ENCODE measurements at regions not wholly inside any gene's neighbourhood (a gene's known extent, or its start where the extent isn't known, plus 50 kb on each side); places are given as distances from the start of the nearest gene placed in this dataset.

- Mint-ChIP-seq H3K36me3 (no peaks in the 10 kb centered on the region), H3K9me3 (peaks cover 0 to 10% (median 5%) of the 10 kb centered on the region in 5 donors), H3K4me1 (peaks cover 0 to 11% (median 10%) of the 10 kb centered on the region in 3 donors), H3K27me3 (no peaks in the 10 kb centered on the region), H3K4me3 (no peak overlapping the region), H3K27ac (no peak overlapping the region)
- H3K27me3 ChIP-seq (ENCODE audit: insufficient read depth, low read length, poor library complexity, severe bottlenecking): no peaks in the 10 kb centered on the region
- no peak overlapping the region for H3K27ac ChIP-seq (ENCODE audit: low read depth, low read length)
- ChIA-PET POLR2A (no interaction called here), CTCF (no interaction called here)
- no peak overlapping the region for H3K4me3 ChIP-seq (ENCODE audit: low read length)
- no peak for DNase-seq
- H3K36me3 ChIP-seq (ENCODE audit: insufficient read depth, low read length): no peaks in the 10 kb centered on the region
- H3K4me1 ChIP-seq (ENCODE audit: insufficient read depth, low read length): peaks cover 16% of the 10 kb centered on the region
- H3K9me3 ChIP-seq (ENCODE audit: low read length): no peaks in the 10 kb centered on the region
These were observed 1007.0 kb upstream of the CELF4 start for GRCh38 chr18:38572554-38573111.

GRCh38 chr18:38571651-38572050, 1006.1 kb upstream of the CELF4 start:
- CTCF ChIA-PET: no interaction called here
- H3K9me3 ChIP-seq (ENCODE audit: low read length): no peaks in the 10 kb centered on the region

DNA sequence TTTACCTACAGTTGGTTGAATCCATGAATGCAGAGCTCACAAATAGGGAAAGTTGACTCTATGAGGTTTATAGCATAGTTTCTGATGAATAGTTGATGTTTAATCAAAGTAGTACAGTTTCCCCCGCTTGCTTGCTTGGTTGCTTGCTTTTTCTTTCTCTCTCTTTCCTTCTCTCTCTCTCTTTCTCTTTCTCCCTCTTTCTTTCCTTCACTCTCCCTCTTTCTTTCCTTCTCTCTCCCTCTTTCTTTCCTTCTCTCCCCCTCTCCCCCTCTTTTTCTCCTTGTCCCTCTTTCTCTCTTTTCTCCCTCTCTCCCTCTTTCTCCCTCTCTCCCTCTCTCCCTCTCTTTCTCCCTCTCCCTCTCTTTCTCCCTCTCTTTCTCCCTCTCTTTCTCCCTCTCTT, 999.9 kb upstream of the CELF4 start:
- Mint-ChIP-seq H3K27me3 (no peaks in the 10 kb centered on the region), H3K36me3 (peaks cover 0 to 4% (median 0%) of the 10 kb centered on the region in 3 donors), H3K27ac (no peak overlapping the region), H3K4me1 (no peaks in the 10 kb centered on the region), H3K9me3 (peaks cover 2 to 13% (median 4%) of the 10 kb centered on the region in 5 donors), H3K4me3 (no peak overlapping the region)
- Histone ChIP-seq H3K4me3 (ENCODE audit: low read length) (no peak overlapping the region), H3K4me1 (ENCODE audit: insufficient read depth, low read length) (no peaks in the 10 kb centered on the region), H3K36me3 (ENCODE audit: insufficient read depth, low read length) (no peaks in the 10 kb centered on the region), H3K27ac (ENCODE audit: low read depth, low read length) (no peak overlapping the region), H3K27me3 (ENCODE audit: insufficient read depth, low read length, poor library complexity, severe bottlenecking) (no peaks in the 10 kb centered on the region), H3K9me3 (ENCODE audit: low read length) (no peaks in the 10 kb centered on the region)
- POLR2A ChIA-PET: no interaction called here
- CTCF ChIA-PET: no interaction called here
- no peak for DNase-seq

More at GRCh38 chr18:38571651-38572050, 1006.1 kb upstream of the CELF4 start:
- Histone ChIP-seq H3K27ac (ENCODE audit: low read depth, low read length) (no peak overlapping the region), H3K4me3 (ENCODE audit: low read length) (no peak overlapping the region), H3K4me1 (ENCODE audit: insufficient read depth, low read length) (peaks cover 16% of the 10 kb centered on the region), H3K36me3 (ENCODE audit: insufficient read depth, low read length) (no peaks in the 10 kb centered on the region), H3K27me3 (ENCODE audit: insufficient read depth, low read length, poor library complexity, severe bottlenecking) (no peaks in the 10 kb centered on the region)
- H3K27me3 Mint-ChIP-seq: no peaks in the 10 kb centered on the region
- DNase-seq: no peak
- no peak overlapping the region for H3K27ac Mint-ChIP-seq
- no peak overlapping the region for H3K4me3 Mint-ChIP-seq
- POLR2A ChIA-PET: no interaction called here
- H3K4me1 Mint-ChIP-seq: peaks cover 0 to 10% (median 9%) of the 10 kb centered on the region in 3 donors
- peaks cover 0 to 10% (median 7%) of the 10 kb centered on the region in 5 donors for H3K9me3 Mint-ChIP-seq
- no peaks in the 10 kb centered on the region for H3K36me3 Mint-ChIP-seq

DNA sequence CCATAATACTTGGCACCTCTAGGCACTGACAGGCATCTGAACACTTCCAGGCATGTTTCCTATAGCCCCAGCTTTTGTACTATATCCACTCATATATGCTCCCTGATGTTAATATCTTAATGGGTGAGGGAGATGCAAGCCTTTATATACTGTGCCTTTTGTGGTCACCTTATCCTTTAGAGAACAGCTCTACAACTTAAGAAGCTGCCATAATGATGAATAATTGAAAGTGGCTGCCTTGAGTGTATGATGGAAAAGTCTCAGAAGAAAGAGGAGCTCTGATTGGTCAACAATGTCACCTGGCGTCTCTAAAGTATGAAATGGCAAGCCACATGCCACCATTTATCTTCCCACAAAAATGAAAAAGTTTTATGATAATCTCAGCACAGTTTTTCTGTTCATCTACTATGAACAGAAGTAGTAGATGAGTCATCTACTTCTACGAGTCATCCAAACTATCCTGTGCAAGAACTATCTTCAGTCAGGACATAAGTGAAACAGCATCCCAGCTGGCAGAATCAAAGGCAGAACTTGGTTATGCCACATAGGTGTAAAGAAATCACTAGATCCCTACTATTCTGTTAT, 997.9 kb upstream of the CELF4 start:
- Mint-ChIP-seq H3K27ac (no peak overlapping the region), H3K27me3 (no peaks in the 10 kb centered on the region), H3K4me1 (no peaks in the 10 kb centered on the region), H3K9me3 (peaks cover 2 to 23% (median 7%) of the 10 kb centered on the region in 5 donors), H3K36me3 (peaks cover 0 to 4% (median 0%) of the 10 kb centered on the region in 3 donors), H3K4me3 (no peak overlapping the region)
- ChIA-PET CTCF (no interaction called here), POLR2A (no interaction called here)
- no peak for DNase-seq
- H3K4me1 ChIP-seq (ENCODE audit: insufficient read depth, low read length): no peaks in the 10 kb centered on the region
- no peak overlapping the region for H3K27ac ChIP-seq (ENCODE audit: low read depth, low read length)
- no peaks in the 10 kb centered on the region for H3K9me3 ChIP-seq (ENCODE audit: low read length)
- H3K4me3 ChIP-seq (ENCODE audit: low read length): no peak overlapping the region
- no peaks in the 10 kb centered on the region for H3K27me3 ChIP-seq (ENCODE audit: insufficient read depth, low read length, poor library complexity, severe bottlenecking)
- no peaks in the 10 kb centered on the region for H3K36me3 ChIP-seq (ENCODE audit: insufficient read depth, low read length)

DNA sequence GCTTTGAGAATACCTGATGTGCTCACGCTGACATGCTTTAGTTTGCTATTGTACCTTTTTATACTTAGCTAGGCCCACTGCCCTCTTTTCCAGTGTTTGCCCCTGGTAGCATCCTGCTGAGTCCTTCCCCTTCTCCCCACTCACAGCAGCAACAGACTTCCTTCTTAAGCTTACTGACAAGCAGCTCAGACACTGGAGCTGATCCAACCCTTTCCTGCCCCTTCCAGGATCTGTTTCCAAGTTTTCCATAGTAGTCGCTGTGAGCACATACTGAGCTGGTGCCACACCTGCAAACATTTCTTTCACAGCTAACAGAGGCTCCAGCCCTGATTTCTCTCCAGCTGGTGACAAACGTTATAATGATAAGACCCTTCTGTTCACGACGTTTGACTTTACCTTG, 991.4 kb upstream of the CELF4 start:
- no peaks in the 10 kb centered on the region for H3K27me3 Mint-ChIP-seq
- Histone ChIP-seq H3K4me3 (ENCODE audit: low read length) (no peak overlapping the region), H3K4me1 (ENCODE audit: insufficient read depth, low read length) (no peaks in the 10 kb centered on the region), H3K27me3 (ENCODE audit: insufficient read depth, low read length, poor library complexity, severe bottlenecking) (no peaks in the 10 kb centered on the region), H3K27ac (ENCODE audit: low read depth, low read length) (no peak overlapping the region), H3K9me3 (ENCODE audit: low read length) (no peaks in the 10 kb centered on the region), H3K36me3 (ENCODE audit: insufficient read depth, low read length) (no peaks in the 10 kb centered on the region)
- no peak for DNase-seq
- no peaks in the 10 kb centered on the region for H3K4me1 Mint-ChIP-seq
- POLR2A ChIA-PET: no interaction called here
- H3K36me3 Mint-ChIP-seq: no peaks in the 10 kb centered on the region
- CTCF ChIA-PET: no interaction called here
- H3K27ac Mint-ChIP-seq: no peak overlapping the region
- no peak overlapping the region for H3K4me3 Mint-ChIP-seq
- peaks cover 0 to 9% (median 2%) of the 10 kb centered on the region in 5 donors for H3K9me3 Mint-ChIP-seq

DNA sequence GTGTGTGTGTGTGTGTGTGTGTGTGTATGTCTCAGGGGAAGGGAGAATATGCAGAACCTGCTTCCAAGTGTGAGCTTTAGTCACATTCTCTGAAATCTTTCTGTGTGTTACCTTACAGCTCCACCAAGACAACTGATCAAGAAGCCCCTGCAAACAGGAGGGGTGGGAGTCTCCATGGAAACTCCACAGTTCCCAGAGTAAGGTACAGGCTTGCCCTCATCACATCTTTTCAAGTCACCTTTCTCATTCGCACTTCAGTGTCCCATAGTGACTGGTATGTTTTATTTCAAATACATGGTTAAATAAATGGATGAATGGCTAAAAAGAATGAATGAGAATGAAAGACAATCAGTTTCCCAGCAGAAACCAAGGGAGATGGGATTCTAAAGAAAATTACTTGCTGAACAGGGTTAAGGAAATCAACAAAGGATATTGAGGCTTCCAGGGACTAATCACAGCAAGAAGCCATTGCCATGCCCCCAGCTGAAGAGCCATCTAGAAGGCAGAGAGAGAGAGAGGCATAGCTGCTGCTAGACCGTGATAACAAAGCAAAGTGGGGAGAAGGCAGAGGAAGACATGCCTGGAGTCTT, 987.2 kb upstream of the CELF4 start:
- Mint-ChIP-seq H3K27ac (no peak overlapping the region), H3K36me3 (no peaks in the 10 kb centered on the region), H3K27me3 (no peaks in the 10 kb centered on the region), H3K4me3 (no peak overlapping the region), H3K4me1 (no peaks in the 10 kb centered on the region), H3K9me3 (peaks cover 0 to 11% (median 4%) of the 10 kb centered on the region in 5 donors)
- CTCF ChIA-PET: no interaction called here
- no peak for DNase-seq
- H3K4me3 ChIP-seq (ENCODE audit: low read length): no peak overlapping the region
- POLR2A ChIA-PET: no interaction called here
- no peak overlapping the region for H3K27ac ChIP-seq (ENCODE audit: low read depth, low read length)
- no peaks in the 10 kb centered on the region for H3K27me3 ChIP-seq (ENCODE audit: insufficient read depth, low read length, poor library complexity, severe bottlenecking)
- H3K4me1 ChIP-seq (ENCODE audit: insufficient read depth, low read length): no peaks in the 10 kb centered on the region
- H3K9me3 ChIP-seq (ENCODE audit: low read length): no peaks in the 10 kb centered on the region
- H3K36me3 ChIP-seq (ENCODE audit: insufficient read depth, low read length): no peaks in the 10 kb centered on the region

GRCh38 chr18:38551881-38552280, 986.3 kb upstream of the CELF4 start:
- H3K4me3 ChIP-seq (ENCODE audit: low read length): no peak overlapping the region

GRCh38 chr18:38545071-38545470, 979.5 kb upstream of the CELF4 start:
- Mint-ChIP-seq H3K4me3 (no peak overlapping the region), H3K27me3 (no peaks in the 10 kb centered on the region), H3K9me3 (peaks cover 0 to 8% (median 2%) of the 10 kb centered on the region in 5 donors), H3K36me3 (no peaks in the 10 kb centered on the region), H3K4me1 (no peaks in the 10 kb centered on the region), H3K27ac (no peak overlapping the region)
- Histone ChIP-seq H3K9me3 (ENCODE audit: low read length) (no peaks in the 10 kb centered on the region), H3K27me3 (ENCODE audit: insufficient read depth, low read length, poor library complexity, severe bottlenecking) (no peaks in the 10 kb centered on the region), H3K4me3 (ENCODE audit: low read length) (no peak overlapping the region), H3K4me1 (ENCODE audit: insufficient read depth, low read length) (no peaks in the 10 kb centered on the region), H3K27ac (ENCODE audit: low read depth, low read length) (no peak overlapping the region), H3K36me3 (ENCODE audit: insufficient read depth, low read length) (no peaks in the 10 kb centered on the region)
- ChIA-PET CTCF (no interaction called here), POLR2A (no interaction called here)
- no peak for DNase-seq

More at GRCh38 chr18:38551881-38552280, 986.3 kb upstream of the CELF4 start:
- H3K9me3 Mint-ChIP-seq: peaks cover 0 to 9% (median 4%) of the 10 kb centered on the region in 5 donors
- Histone ChIP-seq H3K27ac (ENCODE audit: low read depth, low read length) (no peak overlapping the region), H3K4me1 (ENCODE audit: insufficient read depth, low read length) (no peaks in the 10 kb centered on the region), H3K36me3 (ENCODE audit: insufficient read depth, low read length) (no peaks in the 10 kb centered on the region), H3K27me3 (ENCODE audit: insufficient read depth, low read length, poor library complexity, severe bottlenecking) (no peaks in the 10 kb centered on the region), H3K9me3 (ENCODE audit: low read length) (no peaks in the 10 kb centered on the region)
- H3K4me3 Mint-ChIP-seq: no peak overlapping the region
- DNase-seq: no peak
- no peak overlapping the region for H3K27ac Mint-ChIP-seq
- no peaks in the 10 kb centered on the region for H3K27me3 Mint-ChIP-seq
- no peaks in the 10 kb centered on the region for H3K36me3 Mint-ChIP-seq
- POLR2A ChIA-PET: no interaction called here
- no peaks in the 10 kb centered on the region for H3K4me1 Mint-ChIP-seq
- CTCF ChIA-PET: no interaction called here

Data from CD8-positive, alpha-beta memory T cell (primary cell).